ENCODE measurements at regions not wholly inside any gene's neighbourhood (a gene's known extent, or its start where the extent isn't known, plus 50 kb on each side); places are given as distances from the start of the nearest gene placed in this dataset.

DNA sequence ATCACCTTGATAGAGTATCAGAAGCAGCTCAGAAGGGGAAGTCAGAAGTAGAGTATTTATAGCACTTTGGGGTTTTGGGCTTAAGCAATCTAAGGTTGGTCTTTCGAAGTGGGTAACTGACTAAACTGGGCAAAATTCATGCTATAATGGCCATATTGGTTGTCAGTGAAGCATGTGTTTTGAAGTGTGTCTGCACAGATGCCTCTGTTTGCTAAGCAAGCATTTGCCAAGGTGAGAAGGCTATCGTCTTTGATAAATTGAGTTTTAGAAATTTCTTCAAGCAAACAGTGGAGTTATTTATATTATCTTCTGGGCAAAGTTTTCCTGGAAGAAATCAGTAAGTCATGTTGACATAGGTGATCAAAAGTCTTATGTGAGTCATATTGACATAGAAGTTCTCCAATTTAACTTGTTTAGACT is 412.8 kb upstream of the TGFBR2 start:
- H3K27ac Mint-ChIP-seq (ENCODE audit: unreplicated experiment) = no peak overlapping the region
- H3K4me1 Mint-ChIP-seq (ENCODE audit: low read depth, unreplicated experiment) = no peaks in the 10 kb centered on the region
- DNase-seq = no peak
- H3K36me3 Mint-ChIP-seq (ENCODE audit: unreplicated experiment) = no peaks in the 10 kb centered on the region
- H3K9me3 Mint-ChIP-seq (ENCODE audit: unreplicated experiment) = no peaks in the 10 kb centered on the region
- no peak for TF ChIP-seq CTCF (IDR thresholded peaks at IDR 0.05; ENCODE audit: partially characterized antibody, unreplicated experiment)
- no peaks in the 10 kb centered on the region for H3K27me3 Mint-ChIP-seq (ENCODE audit: unreplicated experiment)
- no peak overlapping the region for H3K4me3 Mint-ChIP-seq (ENCODE audit: unreplicated experiment)

DNA sequence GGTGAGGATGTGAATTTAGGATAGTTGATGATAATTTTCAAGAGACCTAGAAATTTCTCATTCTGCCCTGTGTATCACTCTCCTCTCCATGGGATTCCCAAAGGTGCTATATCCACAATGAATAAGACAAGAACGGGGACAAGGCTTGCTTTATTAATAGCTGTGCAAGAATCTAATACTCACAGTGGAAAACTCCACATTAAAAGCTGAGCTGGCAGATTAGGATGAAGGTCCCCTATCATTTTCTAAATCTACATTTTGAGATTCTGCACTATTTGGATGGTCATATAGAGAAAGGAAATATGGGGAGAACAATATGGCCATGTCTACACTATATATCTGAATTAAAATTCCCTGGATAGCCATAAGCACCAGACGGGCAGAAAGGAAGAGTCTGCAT is 411.0 kb upstream of the TGFBR2 start:
- no peak overlapping the region for H3K27ac Mint-ChIP-seq (ENCODE audit: unreplicated experiment)
- DNase-seq = no peak
- no peaks in the 10 kb centered on the region for H3K9me3 Mint-ChIP-seq (ENCODE audit: unreplicated experiment)
- no peak overlapping the region for H3K4me3 Mint-ChIP-seq (ENCODE audit: unreplicated experiment)
- no peaks in the 10 kb centered on the region for H3K27me3 Mint-ChIP-seq (ENCODE audit: unreplicated experiment)
- TF ChIP-seq CTCF (IDR thresholded peaks at IDR 0.05; ENCODE audit: partially characterized antibody, unreplicated experiment) = no peak
- H3K36me3 Mint-ChIP-seq (ENCODE audit: unreplicated experiment) = no peaks in the 10 kb centered on the region
- no peaks in the 10 kb centered on the region for H3K4me1 Mint-ChIP-seq (ENCODE audit: low read depth, unreplicated experiment)

DNA sequence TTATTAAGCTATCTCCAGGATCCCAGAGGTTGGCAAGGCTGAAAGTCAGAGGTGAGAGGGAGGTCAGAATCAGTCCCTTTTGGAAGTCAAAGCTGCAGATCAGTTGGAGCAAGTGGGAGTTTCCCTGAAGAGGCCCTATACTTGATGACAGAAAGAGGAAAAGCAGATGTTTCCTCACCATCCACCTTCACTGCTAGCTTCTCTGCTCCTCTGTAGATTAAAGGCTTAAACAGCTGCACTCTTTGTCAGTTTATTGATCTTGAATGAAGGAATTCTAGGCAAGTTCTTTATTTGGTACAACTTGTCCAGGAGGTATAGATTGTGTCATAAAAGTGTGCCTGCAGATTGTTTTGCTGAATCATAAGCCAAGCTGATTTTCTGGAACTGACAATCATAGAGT is 408.2 kb upstream of the TGFBR2 start:
- Mint-ChIP-seq H3K36me3 (ENCODE audit: unreplicated experiment) (no peaks in the 10 kb centered on the region), H3K4me3 (ENCODE audit: unreplicated experiment) (no peak overlapping the region), H3K4me1 (ENCODE audit: low read depth, unreplicated experiment) (no peaks in the 10 kb centered on the region), H3K9me3 (ENCODE audit: unreplicated experiment) (peaks cover 2% of the 10 kb centered on the region), H3K27ac (ENCODE audit: unreplicated experiment) (no peak overlapping the region), H3K27me3 (ENCODE audit: unreplicated experiment) (no peaks in the 10 kb centered on the region)
- no peak for DNase-seq
- TF ChIP-seq CTCF (IDR thresholded peaks at IDR 0.05; ENCODE audit: partially characterized antibody, unreplicated experiment) = no peak

DNA sequence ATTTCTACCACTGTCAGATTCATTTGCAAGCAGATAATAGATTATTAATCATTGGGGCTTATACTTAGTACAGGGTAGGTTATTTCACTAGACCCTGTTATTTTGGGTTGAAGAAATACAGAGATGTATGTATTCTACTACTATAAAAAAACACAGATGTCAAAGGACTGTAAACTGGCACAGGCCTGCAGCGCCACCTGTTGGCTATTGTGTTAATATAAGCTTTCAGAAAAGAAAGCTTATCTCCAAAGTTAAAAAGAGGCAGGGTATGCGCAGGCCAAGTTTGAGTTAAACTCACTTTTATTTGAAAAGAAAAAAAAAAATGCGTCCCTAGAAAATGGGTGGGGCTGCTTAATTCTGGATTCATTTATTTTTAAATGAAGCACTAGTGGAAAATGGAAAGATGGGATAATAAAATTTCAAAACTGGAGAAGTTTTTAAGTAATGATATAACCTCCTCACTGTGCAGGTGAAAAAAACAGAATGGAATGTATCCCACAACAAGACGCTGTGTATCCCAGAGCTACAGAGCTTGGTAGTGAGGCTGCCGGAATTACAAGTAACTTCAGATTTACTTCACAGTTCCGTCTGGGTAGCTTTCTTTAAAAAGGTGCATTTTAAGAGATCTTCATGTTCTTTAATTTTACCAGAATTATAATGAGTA is 407.2 kb upstream of the TGFBR2 start:
- no peak overlapping the region for H3K27ac Mint-ChIP-seq (ENCODE audit: unreplicated experiment)
- H3K27me3 Mint-ChIP-seq (ENCODE audit: unreplicated experiment) = no peaks in the 10 kb centered on the region
- TF ChIP-seq CTCF (IDR thresholded peaks at IDR 0.05; ENCODE audit: partially characterized antibody, unreplicated experiment) = peak; percentile 79
- no peaks in the 10 kb centered on the region for H3K4me1 Mint-ChIP-seq (ENCODE audit: low read depth, unreplicated experiment)
- H3K36me3 Mint-ChIP-seq (ENCODE audit: unreplicated experiment) = no peaks in the 10 kb centered on the region
- no peak overlapping the region for H3K4me3 Mint-ChIP-seq (ENCODE audit: unreplicated experiment)
- peaks cover 2% of the 10 kb centered on the region for H3K9me3 Mint-ChIP-seq (ENCODE audit: unreplicated experiment)
- peak; percentile 71 for DNase-seq

GRCh38 chr3:30199855-30200254 is 406.5 kb upstream of the TGFBR2 start:
- TF ChIP-seq CTCF (IDR thresholded peaks at IDR 0.05; ENCODE audit: partially characterized antibody, unreplicated experiment) = no peak
- no peaks in the 10 kb centered on the region for H3K27me3 Mint-ChIP-seq (ENCODE audit: unreplicated experiment)
- H3K27ac Mint-ChIP-seq (ENCODE audit: unreplicated experiment) = no peak overlapping the region
- H3K4me1 Mint-ChIP-seq (ENCODE audit: low read depth, unreplicated experiment) = no peaks in the 10 kb centered on the region
- no peaks in the 10 kb centered on the region for H3K36me3 Mint-ChIP-seq (ENCODE audit: unreplicated experiment)
- peaks cover 2% of the 10 kb centered on the region for H3K9me3 Mint-ChIP-seq (ENCODE audit: unreplicated experiment)
- no peak overlapping the region for H3K4me3 Mint-ChIP-seq (ENCODE audit: unreplicated experiment)
- no peak for DNase-seq
